Fibroblast of mammary gland (primary cell): ENCODE measurements at regions not wholly inside any gene's neighbourhood (a gene's known extent, or its start where the extent isn't known, plus 50 kb on each side); places are given as distances from the start of the nearest gene placed in this dataset.

Experiments used
- DNase-seq: peaks from one replicate; pipeline ENCODE4 v3.0.0-alpha.2; 2010; ENCODE audit warnings: low read depth
- H3K4me3 ChIP-seq: 2 replicates; pipeline ENCODE4 v1.5.1; 2011; ENCODE audit warnings: low read depth, mild to moderate bottlenecking, low read length, moderate library complexity; ENCODE audit not compliant: control insufficient read depth
- CTCF ChIP-seq: conservative IDR thresholded peaks from 2 replicates; pipeline ENCODE4 v1.5.1; 2011; ENCODE audit warnings: low read depth, low read length, inconsistent platforms; ENCODE audit not compliant: control insufficient read depth, insufficient read depth

- no peak overlapping the region for H3K4me3 ChIP-seq
- no peak for TF ChIP-seq CTCF
Observed at GRCh38 chr2:144290276-144290675, 229.6 kb downstream of the ZEB2 start.

DNA sequence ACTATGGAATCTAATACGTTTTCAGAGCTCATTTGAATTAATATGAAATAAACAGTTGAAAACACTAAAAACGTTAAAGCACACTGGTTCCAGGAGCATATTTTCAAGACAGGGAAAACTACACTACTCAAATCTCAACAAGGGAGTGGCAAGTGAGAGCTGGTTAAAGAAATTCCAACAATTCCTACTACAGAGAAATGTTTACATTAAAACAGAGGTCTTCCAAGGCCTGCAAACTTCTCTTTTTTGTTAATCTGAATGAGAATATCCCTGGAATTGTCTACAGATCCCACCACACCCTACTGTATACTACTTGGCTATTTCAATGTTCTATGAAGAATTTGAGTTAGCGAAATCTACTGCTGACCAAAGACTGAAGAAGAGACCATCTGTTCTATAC is 231.5 kb downstream of the ZEB2 start:
- DNase-seq: no peak
- no peak overlapping the region for H3K4me3 ChIP-seq
- TF ChIP-seq CTCF: no peak

More at GRCh38 chr2:144290276-144290675, 229.6 kb downstream of the ZEB2 start:
- DNase-seq: no peak

DNA sequence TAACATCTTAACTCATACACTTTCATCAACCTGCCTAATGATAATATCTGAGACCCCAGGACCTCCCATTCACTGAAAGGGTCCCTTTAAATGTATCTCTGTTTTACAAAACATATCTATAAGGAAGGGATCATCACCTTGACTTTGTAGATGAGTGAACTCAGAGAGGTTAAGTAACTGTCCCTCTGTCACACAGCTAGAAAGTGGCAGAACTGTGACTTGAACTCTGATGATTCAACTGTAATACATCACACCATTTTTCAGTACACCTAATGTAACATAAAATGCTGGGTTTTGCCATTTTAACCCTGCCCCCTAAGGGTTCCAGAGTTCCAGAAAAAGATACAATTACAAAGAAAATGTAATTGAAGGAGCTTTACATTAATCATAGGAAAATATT is 234.6 kb downstream of the ZEB2 start:
- DNase-seq: no peak
- TF ChIP-seq CTCF: no peak
- no peak overlapping the region for H3K4me3 ChIP-seq

- no peak for DNase-seq
- no peak for TF ChIP-seq CTCF
- H3K4me3 ChIP-seq: no peak overlapping the region
Observed at GRCh38 chr2:144281476-144281875, 238.4 kb downstream of the ZEB2 start.

GRCh38 chr2:144280009-144280408 is 239.9 kb downstream of the ZEB2 start:
- no peak overlapping the region for H3K4me3 ChIP-seq
- no peak for TF ChIP-seq CTCF

GRCh38 chr2:144279165-144279564 is 240.8 kb downstream of the ZEB2 start:
- H3K4me3 ChIP-seq: no peak overlapping the region
- DNase-seq: no peak
- TF ChIP-seq CTCF: no peak

More at GRCh38 chr2:144280009-144280408, 239.9 kb downstream of the ZEB2 start:
- no peak for DNase-seq

GRCh38 chr2:144277622-144278354 is 242.1 kb downstream of the ZEB2 start:
- no peak for DNase-seq
- TF ChIP-seq CTCF: no peak
- no peak overlapping the region for H3K4me3 ChIP-seq
